ENCODE measurements at regions not wholly inside any gene's neighbourhood (a gene's known extent, or its start where the extent isn't known, plus 50 kb on each side); places are given as distances from the start of the nearest gene placed in this dataset.

- no peak for DNase-seq
These were observed 135.1 kb upstream of the GEMIN8 start for GRCh38 chrX:14164828-14165227.

- DNase-seq, result peak; percentile 0
These were observed 95.8 kb upstream of the GEMIN8 start for GRCh38 chrX:14125462-14125861.

GRCh38 chrX:14124562-14124961 lies 94.9 kb upstream of the GEMIN8 start:
- peak; percentile 0 for DNase-seq

GRCh38 chrX:14095702-14096101 lies 66.0 kb upstream of the GEMIN8 start:
- DNase-seq, result peak; percentile 66

GRCh38 chrX:14094191-14094590 lies 64.5 kb upstream of the GEMIN8 start:
- peak; percentile 31 for DNase-seq

- no peak for DNase-seq
These were observed 54.8 kb upstream of the GEMIN8 start for GRCh38 chrX:14084466-14084865.

- no peak for DNase-seq
These were observed 54.1 kb upstream of the GEMIN8 start for GRCh38 chrX:14083783-14084182.

GRCh38 chrX:14079891-14080430 lies 50.3 kb upstream of the GEMIN8 start:
- DNase-seq, result no peak
